H9 (cell line): ENCODE measurements at regions not wholly inside any gene's neighbourhood (a gene's known extent, or its start where the extent isn't known, plus 50 kb on each side); places are given as distances from the start of the nearest gene placed in this dataset.
"Not testable (repeated sequence)": the region's sequence is repeated elsewhere in the genome, so short reads cannot be mapped to it uniquely, and the experiment has no call there.

Experiments used
- DNase-seq: peaks from one replicate; pipeline ENCODE4 v3.0.0-alpha.2; 2017
- H2AFZ ChIP-seq: one replicate; pipeline ENCODE4 v1.6.1; 2013; ENCODE audit warnings: mild to moderate bottlenecking, low read length, control low read depth, moderate library complexity
- H2AK5ac ChIP-seq: 2 replicates; pipeline ENCODE4 v1.6.1; 2013; ENCODE audit warnings: low read length, control low read depth, mixed read lengths; ENCODE audit not compliant: insufficient read length
- H2BK120ac ChIP-seq: one replicate; pipeline ENCODE4 v1.6.1; 2013; ENCODE audit warnings: low read depth, mild to moderate bottlenecking, low read length, control low read depth, inconsistent platforms; ENCODE audit not compliant: poor library complexity, severe bottlenecking
- H2BK12ac ChIP-seq: 2 replicates; pipeline ENCODE4 v1.6.1; 2013; ENCODE audit warnings: low read length, control low read depth, mixed read lengths, low read depth; ENCODE audit not compliant: insufficient read length
- H2BK15ac ChIP-seq: 2 replicates; pipeline ENCODE4 v1.6.1; 2013; ENCODE audit warnings: low read depth, low read length, control low read depth
- H2BK20ac ChIP-seq: one replicate; pipeline ENCODE4 v1.6.1; 2013; ENCODE audit warnings: low read depth, mild to moderate bottlenecking, low read length, control low read depth, inconsistent platforms; ENCODE audit not compliant: poor library complexity, severe bottlenecking
- H2BK5ac ChIP-seq: 2 replicates; pipeline ENCODE4 v1.6.1; 2013; ENCODE audit warnings: low read length, control low read depth, mixed read lengths; ENCODE audit not compliant: insufficient read length
- H3K14ac ChIP-seq: 2 replicates; pipeline ENCODE4 v1.6.1; 2013; ENCODE audit warnings: low read length, control low read depth; ENCODE audit not compliant: insufficient read depth
- H3K18ac ChIP-seq: 2 replicates; pipeline ENCODE4 v1.6.1; 2013; ENCODE audit warnings: low read depth, mild to moderate bottlenecking, mixed read lengths, low read length, control low read depth; ENCODE audit not compliant: insufficient read length
- H3K23ac ChIP-seq: 2 replicates; pipeline ENCODE4 v1.6.1; 2013; ENCODE audit warnings: low read length, control low read depth, mixed read lengths, low read depth; ENCODE audit not compliant: insufficient read length
- H3K23me2 ChIP-seq: 2 replicates; pipeline ENCODE4 v1.6.1; 2013; ENCODE audit warnings: low read depth, mild to moderate bottlenecking, mixed read lengths, low read length, control low read depth; ENCODE audit not compliant: insufficient read length, poor library complexity, severe bottlenecking
- H3K27ac ChIP-seq: 2 replicates; pipeline ENCODE4 v1.5.1; 2013; ENCODE audit warnings: low read length, control low read depth, mixed read lengths, low read depth; ENCODE audit not compliant: insufficient read length
- H3K27me3 ChIP-seq: 2 replicates; pipeline ENCODE4 v1.6.1; 2013; ENCODE audit warnings: low read length, control low read depth, inconsistent platforms; ENCODE audit not compliant: insufficient read depth
- H3K4ac ChIP-seq: 2 replicates; pipeline ENCODE4 v1.6.1; 2013; ENCODE audit warnings: low read depth, mild to moderate bottlenecking, control low read depth, inconsistent platforms, low read length, moderate library complexity
- H3K4me1 ChIP-seq: 2 replicates; pipeline ENCODE4 v1.6.1; 2013; ENCODE audit warnings: low read length, control low read depth, inconsistent platforms; ENCODE audit not compliant: insufficient read depth
- H3K4me2 ChIP-seq: 2 replicates; pipeline ENCODE4 v1.6.1; 2013; ENCODE audit warnings: low read length, control low read depth, mixed read lengths; ENCODE audit not compliant: insufficient read length, insufficient read depth
- H3K56ac ChIP-seq: 2 replicates; pipeline ENCODE4 v1.6.1; 2013; ENCODE audit warnings: low read depth, mild to moderate bottlenecking, mixed read lengths, low read length, control low read depth; ENCODE audit not compliant: insufficient read length
- H3K79me1 ChIP-seq: 2 replicates; pipeline ENCODE4 v1.6.1; 2013; ENCODE audit warnings: low read depth, mild to moderate bottlenecking, moderate library complexity, low read length, control low read depth, inconsistent platforms; ENCODE audit not compliant: insufficient read depth, poor library complexity, severe bottlenecking
- H3K79me2 ChIP-seq: 2 replicates; pipeline ENCODE4 v1.6.1; 2013; ENCODE audit warnings: low read length, control low read depth, inconsistent platforms; ENCODE audit not compliant: insufficient read depth
- H3K9ac ChIP-seq: 2 replicates; pipeline ENCODE4 v1.6.1; 2013; ENCODE audit warnings: low read length, control low read depth, mixed read lengths; ENCODE audit not compliant: insufficient read length; ENCODE audit errors: extremely low read depth
- H3K9me3 ChIP-seq: one replicate; pipeline ENCODE4 v1.6.1; 2013; ENCODE audit warnings: low read depth, low read length, inconsistent platforms; ENCODE audit not compliant: control insufficient read depth
- H3T11ph ChIP-seq: one replicate; pipeline ENCODE4 v1.6.1; 2013; ENCODE audit warnings: mild to moderate bottlenecking, low read length, control low read depth, inconsistent platforms
- H4K20me1 ChIP-seq: one replicate; pipeline ENCODE4 v1.6.1; 2013; ENCODE audit not compliant: control insufficient read depth, insufficient read length, insufficient read depth
- H4K5ac ChIP-seq: 2 replicates; pipeline ENCODE4 v1.6.1; 2013; ENCODE audit warnings: low read depth, mild to moderate bottlenecking, mixed read lengths, low read length, control low read depth; ENCODE audit not compliant: insufficient read length
- H4K8ac ChIP-seq: replicated peaks from 2 replicates; pipeline ENCODE4 v1.6.1; 2013; ENCODE audit warnings: low read length, control low read depth, mixed read lengths, low read depth; ENCODE audit not compliant: insufficient read length
- H4K91ac ChIP-seq: 2 replicates; pipeline ENCODE4 v1.6.1; 2013; ENCODE audit warnings: low read depth, mild to moderate bottlenecking, moderate library complexity, mixed read lengths, low read length, control low read depth; ENCODE audit not compliant: insufficient read length
- H3K27ac Mint-ChIP-seq, 3 experiments: 2 replicates in 2 of 3; 3 replicates in 1 of 3; pipeline ENCODE4 v1.8.0; 2020 to 2021; ENCODE audit warnings: mixed read lengths in 3 of 3, mild to moderate bottlenecking in 1 of 3, moderate library complexity in 1 of 3
- H3K27me3 Mint-ChIP-seq: 2 replicates; pipeline ENCODE4 v1.8.0; 2021; ENCODE audit warnings: low read depth, mild to moderate bottlenecking, moderate library complexity, mixed read lengths
- H3K36me3 Mint-ChIP-seq, 3 experiments: 2 replicates in 2 of 3; 3 replicates in 1 of 3; pipeline ENCODE4 v1.8.0; 2020 to 2021; ENCODE audit warnings: low read depth in 3 of 3, mixed read lengths in 3 of 3; ENCODE audit not compliant: insufficient read depth in 1 of 3
- H3K4me1 Mint-ChIP-seq, 2 experiments: 2 replicates each; pipeline ENCODE4 v1.8.0; 2020; ENCODE audit warnings: mixed read lengths in 2 of 2
- H3K4me3 Mint-ChIP-seq, 2 experiments: 2 replicates in 1 of 2; 3 replicates in 1 of 2; pipeline ENCODE4 v1.8.0; 2020 to 2021; ENCODE audit warnings: mild to moderate bottlenecking in 2 of 2, mixed read lengths in 2 of 2, moderate library complexity in 1 of 2
- H3K9me3 Mint-ChIP-seq, 2 experiments: 2 replicates in 1 of 2; 3 replicates in 1 of 2; pipeline ENCODE4 v1.8.0; 2020; ENCODE audit warnings: mild to moderate bottlenecking in 2 of 2, mixed read lengths in 2 of 2, moderate library complexity in 1 of 2
- CTCF ChIP-seq: fragments of 200-600 bp; sonication (generic); conservative IDR thresholded peaks from 3 replicates; pipeline ENCODE4 v1.8.0; 2021; ENCODE audit warnings: antibody characterized with exemption, mild to moderate bottlenecking
- WGBS: extraction: QIAGEN DNeasy Blood & Tissue Kit; methylation state at CpG from one replicate; pipeline ENCODE4 v1.1.7; 2013; ENCODE audit warnings: missing lambda C conversion rate, low lambda C conversion rate, mixed read lengths; ENCODE audit not compliant: insufficient read length; ENCODE audit errors: extremely low coverage; 5-methylcytosine and 5-hydroxymethylcytosine counted together

GRCh38 chr22:48414651-48415050 lies 1413.0 kb downstream of the BRD1 start:
- Histone ChIP-seq H2BK15ac (no peak overlapping the region), H3K79me1 (no peaks in the 10 kb centered on the region), H3K4me2 (no peak overlapping the region), H2AFZ (no peak overlapping the region), H3K18ac (no peak overlapping the region), H3K4ac (no peak overlapping the region), H4K8ac (no peak overlapping the region), H4K91ac (no peak overlapping the region), H2BK12ac (no peak overlapping the region), H2BK5ac (no peak overlapping the region), H2BK120ac (no peak overlapping the region), H3K27ac (no peak overlapping the region), H3K9me3 (no peaks in the 10 kb centered on the region), H3K56ac (no peak overlapping the region), H3K79me2 (no peaks in the 10 kb centered on the region), H4K5ac (no peak overlapping the region), H3K27me3 (no peaks in the 10 kb centered on the region), H3T11ph (no peak overlapping the region), H4K20me1 (no peaks in the 10 kb centered on the region), H3K23ac (no peak overlapping the region), H3K9ac (no peak overlapping the region), H3K23me2 (no peaks in the 10 kb centered on the region), H3K4me1 (peaks cover 6% of the 10 kb centered on the region; the same call in 1 of the 2 replicates), H2AK5ac (no peak overlapping the region), H2BK20ac (no peak overlapping the region), H3K14ac (no peak overlapping the region)
- Mint-ChIP-seq H3K9me3 (no peaks in the 10 kb centered on the region), H3K27me3 (peaks cover 6% of the 10 kb centered on the region), H3K4me3 (no peak overlapping the region), H3K36me3 (no peaks in the 10 kb centered on the region), H3K27ac (no peak overlapping the region), H3K4me1 (peaks cover 17 to 19% of the 10 kb centered on the region in 2 experiments)
- TF ChIP-seq CTCF = no peak
- no peak for DNase-seq
- WGBS = no CpG with 5 or more reads among the region's 3 CpGs

GRCh38 chr22:48412931-48413330 lies 1414.7 kb downstream of the BRD1 start:
- not testable (repeated sequence) for H2BK20ac ChIP-seq, H3K27me3 Mint-ChIP-seq, H3K4ac ChIP-seq, H3K9me3 ChIP-seq, DNase-seq, H3K79me1 ChIP-seq, H2AK5ac ChIP-seq, H2BK120ac ChIP-seq, H4K5ac ChIP-seq, H3K4me1 ChIP-seq, H3K4me3 Mint-ChIP-seq, H3K27ac ChIP-seq, H3K23ac ChIP-seq, H2BK15ac ChIP-seq, H2BK12ac ChIP-seq, H3K79me2 ChIP-seq, H3K36me3 Mint-ChIP-seq, H4K91ac ChIP-seq, H3K23me2 ChIP-seq, H3T11ph ChIP-seq, H4K20me1 ChIP-seq, H4K8ac ChIP-seq, H3K27me3 ChIP-seq, H3K9ac ChIP-seq, H3K18ac ChIP-seq, H3K56ac ChIP-seq, H2BK5ac ChIP-seq, H3K27ac Mint-ChIP-seq, H3K9me3 Mint-ChIP-seq, H3K14ac ChIP-seq, H3K4me2 ChIP-seq, H2AFZ ChIP-seq
- no CpG with 5 or more reads among the region's 17 CpGs for WGBS
- peaks cover 17 to 19% of the 10 kb centered on the region in 2 experiments for H3K4me1 Mint-ChIP-seq
